OCI-LY3 (cell line): ENCODE measurements at regions not wholly inside any gene's neighbourhood (a gene's known extent, or its start where the extent isn't known, plus 50 kb on each side); places are given as distances from the start of the nearest gene placed in this dataset.

Source experiments
- EZH2phosphoT487 ChIP-seq: fragments of 200-600 bp; shearing (Covaris generic); IDR thresholded peaks from 2 replicates; pipeline ENCODE4 v1.6.1; 2018; ENCODE audit warnings: antibody characterized with exemption, mixed run types, low read depth
- TF ChIP-seq, protein P1 (sequence below): fragments of 200-600, 300-600 bp; sonication (generic); IDR thresholded peaks from 2 replicates; pipeline ENCODE4 v1.5.1; 2014; ENCODE audit warnings: antibody characterized with exemption, low read length, low read depth

DNA sequence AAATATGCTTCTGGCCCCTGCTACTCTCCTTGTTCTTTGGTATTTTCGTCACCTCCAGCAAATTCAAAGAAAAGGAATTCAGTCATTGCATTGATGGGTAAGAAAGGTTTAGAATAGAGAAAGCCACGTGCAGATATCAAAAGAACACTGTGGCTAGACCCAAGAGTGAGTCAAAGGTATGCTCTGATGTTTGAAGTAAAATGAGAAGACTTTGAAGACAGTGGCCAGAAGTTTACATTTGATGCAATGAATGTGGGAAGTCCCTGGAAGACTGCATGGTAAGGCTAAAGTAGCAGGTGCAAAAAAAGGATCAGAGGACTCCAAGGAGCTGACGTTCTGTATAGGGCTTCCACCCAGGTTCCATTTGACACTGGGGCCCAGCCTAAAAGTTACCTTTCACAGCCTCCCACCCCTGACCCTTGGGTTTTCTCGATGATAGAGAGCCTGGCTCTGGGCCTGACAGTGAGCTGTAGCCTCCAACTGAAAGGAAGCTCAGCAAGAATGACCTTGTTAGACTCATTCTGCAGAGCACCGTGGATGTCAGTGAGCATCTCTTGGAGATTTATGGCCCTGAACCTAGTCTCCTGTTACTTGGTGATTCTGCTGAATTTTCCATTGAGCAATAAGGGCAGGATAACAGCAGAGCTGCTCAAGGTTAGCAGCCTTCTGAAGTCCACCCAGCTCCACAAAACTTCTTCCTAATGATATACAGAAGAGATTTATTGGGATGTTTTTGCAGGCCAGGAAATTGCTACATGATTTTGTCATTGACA, 223.7 kb upstream of the RBBP8 start:
- TF ChIP-seq, protein P1, sequence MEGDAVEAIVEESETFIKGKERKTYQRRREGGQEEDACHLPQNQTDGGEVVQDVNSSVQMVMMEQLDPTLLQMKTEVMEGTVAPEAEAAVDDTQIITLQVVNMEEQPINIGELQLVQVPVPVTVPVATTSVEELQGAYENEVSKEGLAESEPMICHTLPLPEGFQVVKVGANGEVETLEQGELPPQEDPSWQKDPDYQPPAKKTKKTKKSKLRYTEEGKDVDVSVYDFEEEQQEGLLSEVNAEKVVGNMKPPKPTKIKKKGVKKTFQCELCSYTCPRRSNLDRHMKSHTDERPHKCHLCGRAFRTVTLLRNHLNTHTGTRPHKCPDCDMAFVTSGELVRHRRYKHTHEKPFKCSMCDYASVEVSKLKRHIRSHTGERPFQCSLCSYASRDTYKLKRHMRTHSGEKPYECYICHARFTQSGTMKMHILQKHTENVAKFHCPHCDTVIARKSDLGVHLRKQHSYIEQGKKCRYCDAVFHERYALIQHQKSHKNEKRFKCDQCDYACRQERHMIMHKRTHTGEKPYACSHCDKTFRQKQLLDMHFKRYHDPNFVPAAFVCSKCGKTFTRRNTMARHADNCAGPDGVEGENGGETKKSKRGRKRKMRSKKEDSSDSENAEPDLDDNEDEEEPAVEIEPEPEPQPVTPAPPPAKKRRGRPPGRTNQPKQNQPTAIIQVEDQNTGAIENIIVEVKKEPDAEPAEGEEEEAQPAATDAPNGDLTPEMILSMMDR = no peak
- TF ChIP-seq EZH2phosphoT487 = no peak
